Astrocyte of the cerebellum (primary cell): ENCODE measurements at regions not wholly inside any gene's neighbourhood (a gene's known extent, or its start where the extent isn't known, plus 50 kb on each side); places are given as distances from the start of the nearest gene placed in this dataset.

Source experiments
- DNase-seq: peaks from one replicate; pipeline ENCODE4 v3.0.0-alpha.2; 2011; ENCODE audit warnings: low read depth
- H3K4me3 ChIP-seq: 2 replicates; pipeline ENCODE4 v1.5.1; 2011; ENCODE audit warnings: mild to moderate bottlenecking, low read depth, low read length, moderate library complexity
- in situ Hi-C: cut with HindIII; loops from 2 replicates; pipeline ENCODE4 v1.10.0; 2017; ENCODE audit warnings: low sequenced_read_pairs
- TF ChIP-seq, protein P1 (sequence below): IDR thresholded peaks from 2 replicates; pipeline ENCODE4 v1.5.1; 2012; ENCODE audit warnings: low read length, low read depth, moderate library complexity, mild to moderate bottlenecking; ENCODE audit errors: missing control alignments

DNA sequence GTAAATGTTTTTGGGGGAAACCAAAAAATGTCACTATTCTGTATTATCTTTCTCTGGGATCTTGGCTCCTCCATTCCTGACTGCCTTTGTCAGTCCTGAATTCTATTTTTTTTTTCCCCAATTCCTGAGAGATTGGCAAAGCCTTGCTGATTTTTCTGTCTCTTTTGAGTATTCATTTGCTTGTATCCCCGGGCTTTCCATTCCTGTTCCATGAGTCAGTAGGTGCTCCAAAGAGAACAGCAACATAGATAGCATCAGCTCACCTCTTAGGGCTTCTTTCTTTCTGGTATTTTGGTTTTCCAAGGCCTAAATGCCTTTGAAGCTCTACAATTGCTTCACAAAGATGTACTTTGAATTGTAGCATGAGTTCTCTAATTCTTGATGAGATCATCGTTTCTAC is 271.7 kb upstream of the LRRC3B start:
- DNase-seq, result no peak
- no peak overlapping the region for H3K4me3 ChIP-seq
- TF ChIP-seq, protein P1, sequence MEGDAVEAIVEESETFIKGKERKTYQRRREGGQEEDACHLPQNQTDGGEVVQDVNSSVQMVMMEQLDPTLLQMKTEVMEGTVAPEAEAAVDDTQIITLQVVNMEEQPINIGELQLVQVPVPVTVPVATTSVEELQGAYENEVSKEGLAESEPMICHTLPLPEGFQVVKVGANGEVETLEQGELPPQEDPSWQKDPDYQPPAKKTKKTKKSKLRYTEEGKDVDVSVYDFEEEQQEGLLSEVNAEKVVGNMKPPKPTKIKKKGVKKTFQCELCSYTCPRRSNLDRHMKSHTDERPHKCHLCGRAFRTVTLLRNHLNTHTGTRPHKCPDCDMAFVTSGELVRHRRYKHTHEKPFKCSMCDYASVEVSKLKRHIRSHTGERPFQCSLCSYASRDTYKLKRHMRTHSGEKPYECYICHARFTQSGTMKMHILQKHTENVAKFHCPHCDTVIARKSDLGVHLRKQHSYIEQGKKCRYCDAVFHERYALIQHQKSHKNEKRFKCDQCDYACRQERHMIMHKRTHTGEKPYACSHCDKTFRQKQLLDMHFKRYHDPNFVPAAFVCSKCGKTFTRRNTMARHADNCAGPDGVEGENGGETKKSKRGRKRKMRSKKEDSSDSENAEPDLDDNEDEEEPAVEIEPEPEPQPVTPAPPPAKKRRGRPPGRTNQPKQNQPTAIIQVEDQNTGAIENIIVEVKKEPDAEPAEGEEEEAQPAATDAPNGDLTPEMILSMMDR, result no peak
- in situ Hi-C loops, result no loop called here

DNA sequence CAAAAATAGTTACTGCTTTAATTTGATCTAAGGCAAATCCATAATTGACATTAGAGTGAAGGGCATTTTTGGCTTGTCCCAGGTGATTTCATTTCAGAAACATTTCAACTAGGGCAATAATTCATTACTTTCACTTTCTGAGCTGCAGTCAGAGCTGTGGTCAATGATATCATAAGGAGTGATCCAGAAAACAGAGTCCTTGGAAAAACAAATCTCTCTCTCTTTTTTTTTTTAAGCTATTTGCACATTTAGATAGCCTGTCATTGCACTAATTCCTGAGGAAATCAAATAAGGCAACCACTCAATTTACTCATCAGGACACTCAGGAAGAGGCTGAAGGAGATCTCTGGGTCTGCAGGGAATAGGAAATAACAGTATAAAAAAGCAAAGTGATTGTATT is 269.5 kb upstream of the LRRC3B start:
- in situ Hi-C loops, result no loop called here
- H3K4me3 ChIP-seq, result no peak overlapping the region
- TF ChIP-seq, protein P1, result no peak
- no peak for DNase-seq

DNA sequence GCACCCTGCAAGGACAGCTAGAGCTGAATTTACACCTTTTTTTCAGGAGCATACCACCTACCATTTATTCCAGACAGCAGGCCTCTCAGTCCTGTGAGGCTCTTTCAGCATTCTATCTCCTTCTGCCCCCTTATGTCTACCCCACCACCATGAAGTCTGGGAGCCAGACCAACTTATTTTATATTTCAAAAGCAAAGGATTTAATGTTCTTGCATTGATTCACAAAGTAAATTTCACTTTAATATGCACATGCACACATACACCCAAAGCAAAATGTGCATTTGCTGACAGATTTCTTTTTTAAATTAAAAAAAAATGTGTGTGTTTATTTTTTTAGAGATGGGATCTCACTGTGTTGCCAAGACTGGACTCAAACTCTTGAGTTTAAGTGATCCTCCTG is 264.2 kb upstream of the LRRC3B start:
- in situ Hi-C loops, result no loop called here
- DNase-seq, result no peak
- TF ChIP-seq, protein P1, result no peak
- no peak overlapping the region for H3K4me3 ChIP-seq

DNA sequence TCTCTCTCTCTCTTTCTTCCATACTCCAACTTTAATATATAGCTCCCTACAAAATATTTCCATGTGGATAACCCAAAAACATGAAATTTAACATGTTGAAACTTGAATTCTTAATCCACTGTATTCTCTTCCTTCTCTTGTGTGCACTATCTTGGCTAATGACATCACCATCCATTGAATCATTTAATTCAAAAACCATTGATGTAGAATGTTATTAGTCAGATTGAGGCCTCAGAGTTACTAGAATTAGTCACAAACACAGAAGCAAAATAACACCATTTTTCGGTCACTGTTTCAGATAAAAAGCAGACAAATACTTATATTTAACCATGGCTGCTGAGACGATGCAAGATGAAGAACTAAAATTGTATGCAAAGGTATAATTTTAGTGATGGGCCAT is 256.9 kb upstream of the LRRC3B start:
- no peak for DNase-seq
- in situ Hi-C loops, result loop anchor here (10.0 kb wide), 1 partner anchor 59 kb away; no protein-coding TSS in a partner anchor
- TF ChIP-seq, protein P1, result no peak
- no peak overlapping the region for H3K4me3 ChIP-seq

DNA sequence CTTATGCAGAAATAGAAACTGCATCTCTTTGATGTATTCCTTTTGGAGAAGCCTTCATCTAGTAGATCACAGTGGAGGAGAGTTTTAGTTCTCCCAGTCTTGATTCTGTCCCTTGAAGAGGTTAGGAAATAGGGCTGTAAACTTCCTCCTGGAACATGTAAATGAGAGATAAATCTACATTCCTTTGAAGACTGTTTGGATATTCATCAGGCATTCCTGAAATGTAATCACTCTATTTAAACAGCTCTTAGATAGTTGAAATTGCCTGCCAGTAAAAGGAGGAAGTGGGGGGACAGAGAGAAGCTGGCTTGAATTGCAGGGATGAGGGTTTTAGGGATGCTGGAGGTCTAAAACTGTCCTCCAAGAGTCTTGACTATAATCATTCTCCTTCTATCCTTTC is 254.3 kb upstream of the LRRC3B start:
- TF ChIP-seq, protein P1, result no peak
- in situ Hi-C loops, result loop anchor here (10.0 kb wide), 1 partner anchor 56 kb away; no protein-coding TSS in a partner anchor
- DNase-seq, result no peak
- H3K4me3 ChIP-seq, result no peak overlapping the region

DNA sequence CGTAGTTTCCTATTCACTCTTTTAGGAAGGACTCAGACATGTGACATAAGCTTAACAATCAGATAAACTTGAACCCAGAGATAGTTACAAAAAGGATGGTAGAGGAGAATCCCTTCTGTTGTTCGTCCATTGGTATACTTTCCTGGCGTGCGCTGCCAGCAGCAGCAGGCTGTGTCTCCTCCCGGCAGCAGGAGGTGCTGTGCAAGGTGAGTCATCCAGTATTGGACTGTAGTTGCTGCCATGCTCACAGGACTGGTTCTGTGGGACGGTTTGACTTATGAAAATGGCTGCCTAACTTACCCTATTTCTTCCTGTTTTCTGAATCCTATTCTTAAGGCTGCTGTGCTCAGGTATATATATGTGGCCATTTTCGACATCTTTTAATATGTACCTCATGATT is 253.4 kb upstream of the LRRC3B start:
- in situ Hi-C loops, result loop anchor here (10.0 kb wide), 1 partner anchor 56 kb away; no protein-coding TSS in a partner anchor
- no peak for DNase-seq
- TF ChIP-seq, protein P1, result no peak
- no peak overlapping the region for H3K4me3 ChIP-seq
